Activated gamma-delta T cell treated with anti-CD3 and anti-CD28 coated beads, Interleukin-2, amount 50 U/mL, for 16 hours (primary cell): ENCODE measurements at regions not wholly inside any gene's neighbourhood (a gene's known extent, or its start where the extent isn't known, plus 50 kb on each side); places are given as distances from the start of the nearest gene placed in this dataset.

Source experiments
- DNase-seq: peaks from one replicate; pipeline ENCODE4 v3.0.0-alpha.2; 2020; ENCODE audit warnings: low read depth

DNA sequence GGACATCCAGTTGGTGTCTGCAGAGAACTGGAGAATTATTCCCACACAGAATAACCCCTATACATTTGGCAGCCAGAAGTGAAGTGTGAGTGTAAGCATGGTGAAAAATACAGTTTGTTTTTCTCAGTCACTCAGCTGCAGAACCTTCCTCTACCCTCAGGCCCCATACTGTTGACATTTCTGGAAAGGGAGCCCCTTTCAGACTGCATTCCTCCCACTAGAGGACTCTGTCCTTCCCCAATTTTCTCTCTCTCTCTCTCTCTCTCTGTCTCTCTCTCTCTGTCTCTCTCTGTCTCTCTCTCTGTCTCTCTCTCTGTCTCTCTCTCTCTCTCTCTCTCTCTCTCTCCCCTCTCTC lies 86.8 kb upstream of the STEAP1B start:
- no peak for DNase-seq

DNA sequence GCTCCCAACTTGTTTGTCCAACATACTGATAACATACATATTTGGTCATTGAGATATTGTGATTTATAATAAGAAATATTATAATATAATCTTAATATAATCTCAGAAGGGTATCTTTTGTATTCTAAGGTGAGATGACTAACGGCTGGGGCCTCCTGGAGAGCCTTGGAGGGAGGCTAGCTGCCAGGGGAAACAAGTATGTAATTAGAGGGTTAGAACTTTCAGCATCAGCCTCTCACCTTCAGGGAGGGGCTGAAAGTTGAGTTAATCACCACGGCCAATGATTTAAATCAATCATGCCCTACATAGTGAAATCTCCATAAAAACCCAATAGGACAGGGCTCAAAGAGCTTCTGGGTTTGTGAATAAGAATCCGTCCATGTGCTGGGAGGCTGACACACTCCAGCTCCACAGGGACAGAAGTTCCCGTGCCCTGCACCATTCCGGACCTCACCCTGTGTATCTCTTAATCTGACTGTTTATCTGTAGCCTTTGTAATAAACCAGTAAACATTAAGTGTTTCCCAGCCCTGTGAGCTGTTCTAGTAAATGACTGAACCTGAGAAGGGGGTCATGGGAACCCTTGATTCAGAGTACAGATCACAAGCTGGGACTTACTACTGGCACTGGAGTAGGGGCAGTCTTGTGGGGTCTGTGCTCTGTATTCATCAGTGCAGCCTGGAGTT lies 86.3 kb upstream of the STEAP1B start:
- no peak for DNase-seq

DNA sequence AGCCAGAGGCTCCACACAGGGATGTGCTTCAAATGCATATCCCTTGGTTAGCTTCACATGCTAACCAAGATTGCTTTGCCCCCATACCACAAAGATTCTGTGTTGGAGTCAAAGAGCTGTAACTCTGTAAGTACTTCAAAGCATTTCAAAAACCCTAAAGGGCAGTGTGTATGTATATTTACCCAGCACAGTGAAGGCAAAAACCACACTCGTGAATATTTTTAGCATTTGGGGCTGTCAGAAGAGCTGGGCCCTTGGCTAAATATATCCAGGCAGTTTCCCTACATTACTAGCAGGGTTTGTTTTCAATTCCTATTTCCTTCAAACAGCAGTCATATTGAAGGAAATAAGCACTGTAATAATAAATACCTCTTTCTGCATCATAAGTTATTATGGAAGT lies 84.2 kb upstream of the STEAP1B start:
- DNase-seq, result no peak

DNA sequence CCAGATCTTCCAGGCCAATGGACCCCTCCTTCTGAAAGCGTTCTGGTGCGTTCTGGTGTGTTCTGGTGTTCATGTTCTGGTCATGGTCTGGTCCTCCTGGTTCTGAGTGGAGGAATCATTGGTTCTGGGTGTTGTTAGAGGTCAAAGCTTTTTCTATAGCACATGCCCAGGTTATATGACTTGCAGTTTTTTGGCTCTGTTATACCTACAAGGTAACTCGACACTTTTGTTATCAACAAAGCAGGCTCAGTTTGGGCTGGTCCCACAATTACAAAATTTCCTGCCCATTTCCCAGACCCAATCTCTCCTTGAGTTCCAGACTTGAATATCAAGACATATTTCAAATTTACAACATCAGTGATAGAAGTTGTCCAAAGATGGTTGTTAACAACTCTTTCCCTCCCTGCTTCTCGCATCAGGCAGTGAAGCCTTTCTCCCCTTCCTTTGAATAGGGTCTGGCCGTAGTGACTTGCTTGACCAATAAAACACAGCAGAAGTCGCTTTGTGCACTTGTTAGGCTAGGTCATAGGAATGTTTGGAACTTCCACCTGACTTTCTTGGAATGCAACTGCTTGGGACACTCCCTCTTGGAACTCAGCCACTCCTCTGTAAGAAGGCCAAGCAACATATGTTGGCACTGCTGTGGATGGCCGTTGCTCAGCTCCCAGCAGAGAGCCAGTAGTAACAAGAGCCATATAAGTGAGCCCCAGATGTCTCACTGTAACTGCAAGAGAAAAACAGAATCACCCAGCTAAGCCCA lies 83.1 kb upstream of the STEAP1B start:
- DNase-seq, result no peak

DNA sequence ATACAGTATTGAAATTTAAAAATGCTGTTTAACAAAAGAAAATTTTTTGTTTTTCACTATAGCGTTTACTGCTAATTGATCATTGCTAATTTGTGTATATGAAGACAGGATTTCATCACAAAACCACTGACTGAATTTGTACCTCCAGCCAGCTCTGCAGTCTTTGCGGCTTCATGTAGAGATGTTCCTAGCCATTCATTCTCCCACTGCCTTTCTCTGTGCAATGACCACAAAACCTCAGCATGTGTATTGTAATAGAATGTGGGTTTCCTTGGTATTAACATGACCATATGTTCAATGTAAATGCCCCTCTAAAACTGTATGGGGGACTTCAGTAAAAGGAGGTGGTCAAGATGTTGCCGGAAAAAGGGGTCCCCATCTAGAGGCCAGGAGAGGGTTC lies 81.1 kb upstream of the STEAP1B start:
- DNase-seq, result no peak

DNA sequence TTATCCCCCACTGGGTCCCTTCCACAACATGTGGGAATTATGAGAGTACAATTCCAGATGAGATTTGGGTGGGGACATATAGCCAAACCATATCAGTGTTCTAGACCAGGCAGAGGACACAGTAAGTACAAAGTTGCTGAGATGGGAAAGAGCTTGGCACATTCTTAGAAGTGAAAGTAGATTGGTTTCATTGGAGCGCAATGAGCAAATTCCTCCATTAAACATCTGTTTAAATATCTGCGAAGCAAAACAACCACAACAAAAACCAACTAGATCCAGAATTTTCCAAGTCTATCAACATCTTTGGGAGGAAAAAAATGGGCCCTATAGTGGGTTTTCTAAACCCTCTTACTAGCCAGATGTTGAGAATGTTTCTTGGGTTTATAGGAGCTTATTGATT lies 80.0 kb upstream of the STEAP1B start:
- no peak for DNase-seq

DNA sequence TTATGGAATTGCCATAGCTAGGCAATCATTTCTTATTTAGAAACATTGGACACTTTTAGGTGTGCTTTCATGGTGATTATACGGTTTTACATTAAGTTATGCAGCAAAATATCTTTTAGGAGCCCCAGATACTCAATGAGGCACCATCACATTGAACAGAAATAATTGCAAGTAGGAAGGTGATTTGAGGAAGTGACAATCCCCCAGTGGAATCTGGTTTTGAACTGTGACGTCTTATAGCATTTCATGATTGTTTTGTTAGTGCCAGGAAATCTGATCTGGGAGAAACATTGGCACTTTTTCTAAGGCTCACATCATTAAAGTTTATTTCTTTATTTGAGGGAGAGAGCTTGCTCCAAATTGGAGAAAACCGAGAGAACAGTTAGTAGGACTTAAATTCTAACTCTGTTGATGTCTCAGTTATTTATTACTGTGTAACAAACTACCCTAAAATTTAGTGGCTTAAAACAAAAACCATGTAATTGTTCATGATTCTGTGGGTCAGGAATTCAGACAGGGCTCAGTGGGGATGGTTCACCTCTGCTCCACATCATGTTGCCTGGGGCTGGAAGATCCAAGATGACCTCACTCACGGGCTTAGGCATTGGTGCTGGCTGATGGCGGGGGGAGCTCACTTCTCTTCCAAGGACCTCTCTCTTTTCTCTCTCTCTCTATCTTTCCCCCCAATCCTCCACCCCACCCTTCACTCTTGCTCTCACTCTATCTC lies 78.2 kb upstream of the STEAP1B start:
- no peak for DNase-seq

DNA sequence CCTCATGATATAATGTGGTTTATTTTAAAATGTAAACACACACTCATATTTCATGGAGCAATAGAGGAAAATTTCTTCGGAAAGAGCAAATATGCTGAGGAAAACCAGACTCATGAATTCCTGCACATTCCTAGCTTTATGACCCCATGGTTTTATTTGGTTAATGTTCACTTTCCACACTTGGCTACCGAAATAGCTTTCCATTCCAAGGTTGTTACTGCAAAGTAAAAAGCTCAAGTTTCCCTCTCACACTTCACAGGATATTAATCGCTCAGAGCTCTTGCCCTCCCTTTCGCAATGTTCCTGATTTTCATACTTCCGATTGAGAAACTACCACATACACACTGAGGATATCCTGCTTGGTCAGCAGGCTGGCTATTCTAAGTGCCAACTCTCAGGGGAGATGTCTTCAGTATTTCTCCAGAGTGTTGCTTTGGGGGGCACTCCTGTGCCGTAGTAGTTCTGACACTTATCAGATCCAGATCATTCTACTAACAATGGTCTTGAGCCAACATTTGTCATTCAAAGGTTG lies 77.5 kb upstream of the STEAP1B start:
- no peak for DNase-seq

DNA sequence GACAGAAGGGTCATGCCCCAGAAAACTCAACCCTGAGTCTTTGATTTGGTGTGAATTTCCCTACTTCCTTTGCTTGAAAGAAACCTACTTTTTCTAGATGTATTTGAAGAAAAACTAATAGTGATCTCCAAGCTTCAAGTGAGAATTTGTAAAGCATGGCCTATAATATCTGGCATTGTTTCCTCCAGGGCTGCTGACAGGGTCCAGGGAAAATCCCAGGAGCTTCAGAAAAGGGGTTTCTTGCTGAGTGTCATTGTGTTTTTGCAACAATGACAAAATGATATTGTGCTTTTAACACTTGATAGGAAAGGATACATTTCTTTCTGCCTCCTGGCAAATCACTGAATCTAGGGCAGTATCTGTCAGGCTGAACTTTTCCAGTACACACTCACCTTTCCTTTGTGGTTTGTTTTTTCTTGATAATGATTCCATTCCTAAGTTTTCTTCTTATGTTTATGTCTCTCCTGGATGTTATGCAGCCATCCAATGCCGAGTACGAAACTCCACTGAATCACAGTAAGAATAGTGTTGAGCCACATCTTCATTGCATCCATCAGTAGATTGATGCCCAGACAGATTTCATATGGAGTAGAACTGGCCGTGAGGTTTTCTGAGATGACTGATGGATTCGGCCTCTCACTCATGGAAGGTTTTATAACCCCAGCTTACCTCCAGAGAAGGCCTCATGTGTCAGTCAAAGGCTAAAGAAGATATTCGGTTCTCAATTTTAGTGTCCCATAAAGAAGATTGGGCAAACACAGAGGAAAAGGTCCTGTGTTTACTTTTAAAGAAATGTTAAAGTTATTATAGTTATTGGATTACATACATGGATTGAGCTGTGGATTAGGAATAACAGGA lies 76.9 kb upstream of the STEAP1B start:
- no peak for DNase-seq

DNA sequence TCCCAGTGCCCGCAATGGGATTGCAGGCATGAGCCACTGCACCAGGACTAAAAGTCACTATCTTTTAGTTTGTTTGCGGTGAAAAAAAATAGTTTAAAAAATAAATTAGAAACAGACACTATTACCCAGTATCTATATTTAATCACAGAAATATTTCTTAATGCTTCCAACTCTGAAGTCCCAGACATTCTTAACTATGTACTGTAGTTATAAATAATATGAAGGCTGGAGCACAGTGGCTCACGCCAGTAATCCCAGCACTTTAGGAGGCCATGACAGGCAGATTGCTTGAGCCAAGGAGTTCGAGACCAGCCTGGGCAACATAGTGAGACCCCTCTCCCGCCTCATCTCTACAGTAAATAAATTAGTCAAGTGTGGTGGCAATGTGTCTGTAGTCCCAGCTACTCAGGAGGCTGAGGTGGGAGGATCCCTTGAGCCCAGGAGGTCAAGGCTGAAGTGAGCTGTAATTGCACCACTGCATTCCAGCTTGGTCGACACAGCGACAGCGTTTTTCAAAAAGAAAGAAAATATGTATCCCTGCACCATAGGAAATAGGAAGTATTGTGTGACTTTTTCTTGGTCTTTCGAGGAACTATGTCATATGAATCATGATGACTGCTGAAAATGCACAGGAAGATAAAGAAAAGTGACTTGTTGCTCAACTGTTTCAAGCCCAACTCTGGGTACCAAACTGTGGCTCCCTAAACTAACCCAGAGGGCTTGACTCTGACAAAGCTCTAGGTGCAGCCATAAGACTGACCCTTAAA lies 74.9 kb upstream of the STEAP1B start:
- no peak for DNase-seq

DNA sequence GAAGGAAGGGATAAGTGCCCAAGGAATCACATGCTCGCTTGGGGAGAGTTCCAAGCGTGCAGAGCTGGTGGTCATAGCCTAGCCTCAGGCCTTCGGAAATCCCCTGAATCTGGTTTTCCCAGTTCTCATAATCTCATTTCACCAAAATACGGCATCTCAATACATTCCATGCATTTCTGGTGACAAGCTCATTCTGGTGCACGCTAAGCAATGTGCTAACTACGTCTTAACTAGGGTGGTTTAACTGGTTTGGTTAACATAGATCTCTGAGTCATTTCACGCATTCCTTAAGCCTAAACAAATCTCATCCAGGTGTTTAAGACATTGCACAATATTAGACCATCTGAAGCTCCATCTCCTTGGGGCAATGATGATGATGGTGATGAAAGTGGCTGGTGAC lies 72.9 kb upstream of the STEAP1B start:
- DNase-seq, result no peak

DNA sequence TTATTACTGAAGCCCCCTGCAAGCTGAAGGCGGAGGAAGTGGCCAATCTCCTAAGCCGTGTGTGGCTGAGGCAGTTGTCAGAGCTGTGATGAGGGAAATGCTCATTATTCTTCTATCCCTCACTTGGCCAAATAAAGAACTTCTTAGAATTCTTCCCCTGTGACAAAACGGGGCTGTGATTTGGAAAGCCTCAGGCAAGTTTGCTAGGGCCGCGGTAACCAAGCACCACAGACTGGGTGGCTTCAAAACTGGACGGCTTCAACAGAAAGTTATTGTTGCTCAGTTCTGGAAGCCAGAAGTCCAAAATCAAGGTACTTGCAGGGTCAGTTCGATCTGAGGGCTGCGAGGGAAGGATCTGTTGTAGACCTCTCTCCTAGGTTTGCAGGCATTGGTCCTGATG lies 72.3 kb upstream of the STEAP1B start:
- no peak for DNase-seq

DNA sequence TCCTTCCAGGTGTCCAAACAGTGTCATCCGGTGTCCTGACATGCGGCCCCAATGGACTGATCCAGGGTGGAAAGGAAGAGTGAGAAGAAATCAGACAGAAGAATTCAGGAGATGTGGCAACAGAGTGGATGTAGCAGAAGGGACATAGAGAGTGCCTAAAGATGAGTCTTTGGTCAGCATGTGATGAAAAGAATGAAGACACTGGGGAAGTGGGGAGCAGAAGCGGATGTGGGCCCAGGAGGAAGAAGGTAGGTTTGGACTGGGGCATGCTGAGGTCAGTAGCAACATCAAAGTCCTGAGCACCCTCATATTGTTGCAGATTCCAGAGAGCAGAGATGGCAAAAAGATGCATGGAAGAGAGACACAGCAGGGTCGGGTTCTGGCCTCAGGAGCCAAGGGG lies 71.8 kb upstream of the STEAP1B start:
- no peak for DNase-seq

DNA sequence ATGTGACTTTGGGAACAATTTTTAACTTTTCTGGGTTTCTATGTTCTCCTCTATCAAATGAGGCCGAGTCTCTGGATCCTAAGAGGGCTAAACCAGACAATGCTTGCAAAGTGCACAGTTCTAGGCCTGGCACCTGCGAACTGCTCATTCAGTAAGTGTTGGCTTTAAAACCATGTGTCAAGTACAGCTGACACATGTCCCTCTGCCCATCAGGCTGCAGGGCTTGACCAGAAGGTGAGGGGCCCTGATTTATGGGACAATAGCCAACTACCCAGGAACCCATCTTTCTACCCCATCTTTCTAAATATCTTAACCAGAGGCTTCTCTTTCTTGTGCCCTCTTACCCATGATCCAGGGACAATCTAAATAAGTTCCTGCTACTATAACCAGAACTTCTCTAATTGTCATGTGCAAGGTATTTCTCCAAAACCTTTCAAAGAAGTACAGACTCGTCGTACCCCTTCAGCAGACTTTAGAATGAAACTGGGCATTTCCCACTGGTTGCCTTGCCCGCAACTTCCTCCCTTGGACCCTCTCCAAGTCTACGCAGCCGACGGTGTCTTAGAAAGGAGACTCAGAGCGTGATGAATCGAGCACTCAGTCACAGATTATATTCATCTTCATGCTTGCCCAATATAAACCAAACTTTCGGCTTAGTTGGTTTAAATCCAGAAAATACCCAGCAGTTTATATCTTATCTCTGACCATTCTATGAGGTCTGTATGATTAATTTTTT lies 69.8 kb upstream of the STEAP1B start:
- DNase-seq, result no peak

DNA sequence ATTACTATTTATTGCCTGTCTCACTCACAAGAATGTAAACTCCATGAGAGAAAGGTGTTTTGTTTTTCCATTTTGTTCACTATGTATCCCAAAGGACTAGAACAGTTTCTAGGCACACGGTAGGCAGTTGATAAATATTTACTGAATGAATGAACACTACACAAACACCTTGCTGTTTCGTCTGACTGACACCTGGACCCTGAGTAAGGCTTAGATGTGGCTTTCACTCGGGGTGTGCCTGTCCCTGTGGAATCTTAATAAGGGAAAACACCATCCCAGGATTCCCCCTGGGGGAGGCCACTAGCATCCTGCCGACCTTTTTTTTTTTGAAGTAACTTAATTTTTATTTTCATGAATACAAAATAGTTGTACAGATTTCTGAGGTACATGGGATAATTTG lies 66.6 kb upstream of the STEAP1B start:
- DNase-seq, result no peak

DNA sequence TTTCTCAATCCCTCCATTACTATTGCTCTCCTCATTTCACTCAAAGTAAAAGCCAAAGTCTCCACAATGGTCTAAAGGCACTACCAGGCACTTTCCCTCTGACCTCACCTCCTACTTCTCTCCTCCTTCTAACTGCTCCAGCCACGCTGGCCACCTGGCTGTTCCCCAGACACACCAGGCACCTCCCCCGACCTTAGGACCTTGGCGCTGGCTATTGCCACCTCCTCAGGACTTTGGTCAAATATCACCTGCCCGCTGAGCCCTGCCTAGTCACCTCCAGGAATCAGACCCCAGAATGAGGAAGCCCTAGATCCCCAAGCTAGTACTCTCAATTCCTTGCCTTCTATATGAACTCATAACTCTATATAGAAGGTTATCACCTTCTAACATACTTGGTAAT lies 66.2 kb upstream of the STEAP1B start:
- no peak for DNase-seq

DNA sequence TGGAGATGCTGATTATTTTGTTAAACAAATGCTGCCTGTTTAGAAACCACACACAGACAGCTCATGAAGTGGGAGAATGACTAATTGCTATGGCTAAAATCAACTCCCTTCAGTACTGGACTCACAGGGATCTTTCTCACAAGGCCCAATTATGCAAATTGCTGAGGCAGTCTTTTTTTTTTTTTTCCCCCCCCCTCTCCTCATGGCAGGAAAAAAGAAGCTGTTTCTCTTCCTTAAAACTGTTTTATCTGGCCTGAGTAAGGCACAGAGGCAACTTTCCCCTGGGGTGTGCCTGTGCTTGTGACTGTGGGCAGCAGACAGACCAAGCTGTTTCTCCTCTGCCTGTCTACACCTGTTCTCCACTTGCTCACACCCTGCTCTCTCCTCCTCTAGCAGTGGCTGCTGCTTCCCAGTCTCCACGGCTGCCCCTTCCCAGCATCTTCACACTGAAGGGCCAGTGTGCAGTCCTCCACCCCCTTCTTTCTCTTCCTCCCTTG lies 65.4 kb upstream of the STEAP1B start:
- DNase-seq, result no peak

DNA sequence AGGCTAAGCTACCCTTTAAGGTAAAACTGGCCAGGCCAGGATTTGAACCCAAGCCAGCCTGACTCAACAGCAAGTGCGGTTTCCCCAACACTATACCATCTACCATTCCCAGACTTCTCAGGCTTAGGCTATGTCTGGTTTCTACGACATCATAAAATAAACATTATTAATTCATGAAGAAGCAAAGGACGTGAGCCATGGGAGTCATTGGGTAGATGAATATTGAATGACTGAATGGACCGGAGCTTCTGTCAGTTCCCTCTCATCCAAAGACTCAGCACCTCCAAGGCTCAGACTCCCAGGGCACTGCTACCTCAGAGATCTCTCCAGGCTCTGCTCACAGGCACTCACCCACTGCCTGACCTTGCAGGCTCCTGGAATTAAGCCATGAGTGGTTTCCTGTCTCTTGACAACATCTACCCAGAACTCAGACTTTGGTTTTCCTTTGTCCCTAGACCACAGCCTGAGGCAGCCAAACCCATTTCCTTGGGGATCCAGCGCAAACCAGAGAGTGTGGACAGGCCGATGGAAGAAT lies 64.6 kb upstream of the STEAP1B start:
- no peak for DNase-seq

DNA sequence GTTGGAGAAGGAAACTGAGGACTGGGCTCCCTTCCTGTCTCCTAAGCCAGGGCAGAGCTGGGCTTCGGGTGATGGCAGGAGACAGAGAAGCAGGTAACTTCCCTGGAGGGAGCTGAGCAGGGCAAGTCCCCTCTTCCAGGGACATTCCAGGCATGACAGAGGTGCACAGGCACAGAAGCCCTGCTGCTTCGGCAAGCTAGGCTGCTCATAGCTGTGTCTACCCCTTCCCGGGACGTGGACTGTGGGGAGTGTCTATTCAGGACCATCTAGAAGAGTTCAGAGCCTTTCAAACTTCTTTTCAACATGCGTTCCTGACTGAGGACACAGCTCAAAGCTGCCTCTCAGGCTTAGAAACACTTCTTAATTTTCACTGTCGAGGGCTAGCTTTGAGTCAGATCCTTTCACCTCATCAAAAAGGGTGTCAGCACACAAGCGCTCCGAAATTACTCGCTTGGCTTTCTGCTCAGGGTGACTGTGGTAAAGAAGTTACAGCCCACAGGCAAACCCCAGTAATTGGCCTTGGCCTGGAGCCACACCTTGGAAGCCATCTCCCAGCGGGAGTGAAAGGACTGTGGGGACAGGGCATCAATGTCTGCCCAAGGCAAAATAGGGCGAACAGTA lies 63.7 kb upstream of the STEAP1B start:
- no peak for DNase-seq

DNA sequence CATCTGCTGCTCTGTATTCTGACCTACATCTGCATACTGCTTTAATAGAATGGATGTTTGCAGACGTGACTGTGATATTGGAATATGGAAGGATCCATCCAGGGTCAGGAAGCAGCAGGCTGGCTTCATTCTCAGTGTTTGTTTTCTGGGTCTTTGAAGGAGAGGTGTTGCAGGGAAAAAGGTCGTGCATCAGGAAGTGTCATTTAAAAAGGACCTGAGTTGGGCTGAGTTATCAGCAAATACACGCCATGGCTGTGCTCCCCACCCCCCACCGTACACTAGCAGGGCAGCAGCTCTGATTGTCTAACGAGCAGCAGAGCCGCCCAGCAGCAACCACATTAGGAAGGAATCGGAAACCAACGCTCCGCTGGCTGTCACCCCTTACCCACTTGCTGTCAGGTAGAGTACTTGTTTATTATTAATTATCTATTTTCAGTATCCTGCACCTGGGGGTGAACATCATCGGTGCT lies 63.1 kb upstream of the STEAP1B start:
- DNase-seq, result no peak
